ENCODE measurements at regions not wholly inside any gene's neighbourhood (a gene's known extent, or its start where the extent isn't known, plus 50 kb on each side); places are given as distances from the start of the nearest gene placed in this dataset.

- TF ChIP-seq EZH2 (IDR thresholded peaks at IDR 0.05; ENCODE audit: borderline replicate concordance, insufficient read depth, low read length, poor library complexity, severe bottlenecking) (no peak), CTCF (IDR thresholded peaks at IDR 0.05; ENCODE audit: poor library complexity, severe bottlenecking) (no peak)
Observed at GRCh38 chr5:117207088-117207668, 632.6 kb upstream of the SEMA6A start.
